K562 (cell line): ENCODE measurements at regions not wholly inside any gene's neighbourhood (a gene's known extent, or its start where the extent isn't known, plus 50 kb on each side); places are given as distances from the start of the nearest gene placed in this dataset.

Experiments used
- CHD2 ChIP-seq: IDR thresholded peaks from 2 replicates; pipeline ENCODE4 v1.6.1; 2011; ENCODE audit warnings: low read depth, low read length
- CREB3L1 ChIP-seq: fragments of 450-650 bp; IDR thresholded peaks from 2 replicates; pipeline ENCODE4 v1.6.1; 2014; ENCODE audit warnings: low read depth, mild to moderate bottlenecking, moderate library complexity, borderline replicate concordance
- DDX20 ChIP-seq: fragments of 450-650 bp; IDR thresholded peaks from 2 replicates; pipeline ENCODE4 v1.6.1; 2016; ENCODE audit warnings: missing genetic modification characterization, low read depth, mild to moderate bottlenecking, missing compliant biosample characterization, moderate library complexity
- FOS ChIP-seq: IDR thresholded peaks from 3 replicates; pipeline ENCODE4 v1.6.1; 2011; ENCODE audit not compliant: insufficient read length; ENCODE audit errors: extremely low read depth
- FOSL1 ChIP-seq: fragments of 200-800 bp; sonication (Bioruptor generic); conservative IDR thresholded peaks from 2 replicates; pipeline ENCODE4 v1.6.1; 2016; ENCODE audit warnings: missing genetic modification characterization, missing compliant biosample characterization
- KLF13 ChIP-seq: fragments of 450-650 bp; IDR thresholded peaks from 2 replicates; pipeline ENCODE4 v1.6.1; 2016; ENCODE audit warnings: missing genetic modification characterization, low read depth, mild to moderate bottlenecking, missing compliant biosample characterization, moderate library complexity, borderline replicate concordance
- MBD1 ChIP-seq: fragments of 250-450 bp; sonication (Bioruptor Pico); IDR thresholded peaks from 2 replicates; pipeline ENCODE4 v1.8.0; 2022; ENCODE audit warnings: inconsistent platforms
- MTA2 ChIP-seq: fragments of 450-650 bp; IDR thresholded peaks from 2 replicates; pipeline ENCODE4 v1.6.1; 2016; ENCODE audit warnings: low read depth
- MTA3 ChIP-seq: fragments of 450-650 bp; formaldehyde crosslinking; IDR thresholded peaks from 2 replicates; pipeline ENCODE4 v1.6.1; 2017; ENCODE audit warnings: mild to moderate bottlenecking, borderline replicate concordance
- STAT5A ChIP-seq: IDR thresholded peaks from 2 replicates; pipeline ENCODE4 v1.6.1; 2012; ENCODE audit warnings: low read length, inconsistent platforms, borderline replicate concordance
- TFAM ChIP-seq: fragments of 250-450 bp; sonication (Bioruptor Pico); conservative IDR thresholded peaks from 2 replicates; pipeline ENCODE4 v1.5.0; 2021; ENCODE audit warnings: mild to moderate bottlenecking, moderate library complexity
- TRIM24 ChIP-seq, 2 experiments: fragments of 450-650 bp; IDR thresholded peaks; 2 replicates each; pipeline ENCODE4 v1.6.1; 2016
- TSC22D4 ChIP-seq: fragments of 450-650 bp; IDR thresholded peaks from 2 replicates; pipeline ENCODE4 v1.6.1; 2016; ENCODE audit warnings: missing genetic modification characterization, missing biosample characterization, control low read depth
- WHSC1 ChIP-seq: IDR thresholded peaks from one replicate; pipeline ENCODE4 v1.6.1; 2012; ENCODE audit warnings: low read length, control low read depth, inconsistent platforms
- ZBED1 ChIP-seq: IDR thresholded peaks from 2 replicates; pipeline ENCODE4 v1.6.1; 2014
- ZBTB17 ChIP-seq: fragments of 450-650 bp; formaldehyde crosslinking; IDR thresholded peaks from 2 replicates; pipeline ENCODE4 v1.4.0; 2020; ENCODE audit warnings: mild to moderate bottlenecking
- ZBTB26 ChIP-seq: fragments of 450-650 bp; formaldehyde crosslinking; IDR thresholded peaks from 2 replicates; pipeline ENCODE4 v1.4.0; 2022; ENCODE audit warnings: missing genetic modification characterization
- ZNF12 ChIP-seq: sonication (generic); formaldehyde crosslinking; IDR thresholded peaks from 2 replicates; pipeline ENCODE4 v1.4.0; 2020; ENCODE audit warnings: mild to moderate bottlenecking, missing genetic modification reagents
- ZNF274 ChIP-seq: IDR thresholded peaks from 2 replicates; pipeline ENCODE4 v1.6.1; 2011; ENCODE audit warnings: low read depth, mild to moderate bottlenecking, low read length, moderate library complexity, borderline replicate concordance
- ZNF589 ChIP-seq: fragments of 200-800 bp; sonication (Bioruptor generic); IDR thresholded peaks from 2 replicates; pipeline ENCODE4 v1.6.1; 2016; ENCODE audit warnings: low read depth, missing genetic modification characterization, missing compliant biosample characterization
- ZNF609 ChIP-seq: sonication (generic); formaldehyde crosslinking; IDR thresholded peaks from 2 replicates; pipeline ENCODE4 v1.8.1; 2023; ENCODE audit warnings: missing genetic modification reagents, mild to moderate bottlenecking, borderline replicate concordance

GRCh38 chr16:86951041-86951822, 366.0 kb downstream of the C16orf95 start (continued):
- TF ChIP-seq ZNF609 (no peak), ZBTB26 (CRISPR knock-in tag) (peak; percentile 5; the same call in 1 of the 2 replicates), CHD2 (no peak), MTA3 (no peak), TSC22D4 (tag) (no peak; the same call in 1 of the 2 replicates), WHSC1 (no peak), ZBTB17 (CRISPR knock-in tag) (no peak), FOS (no peak), TRIM24 (IDR thresholded peaks at IDR 0.05) (no peak), FOSL1 (no peak), DDX20 (no peak), KLF13 (tag) (no peak), ZNF12 (no peak), STAT5A (no peak), ZNF589 (no peak), TFAM (CRISPR knock-in tag) (no peak), MTA2 (no peak), MBD1 (CRISPR knock-in tag) (no peak), ZBED1 (no peak), ZNF274 (no peak), CREB3L1 (no peak)
